Fibroblast of pulmonary artery (primary cell): ENCODE measurements at regions not wholly inside any gene's neighbourhood (a gene's known extent, or its start where the extent isn't known, plus 50 kb on each side); places are given as distances from the start of the nearest gene placed in this dataset.

Source experiments
- DNase-seq: peaks from one replicate; pipeline ENCODE4 v3.0.0-alpha.2; 2010; ENCODE audit warnings: low read depth
- H3K4me3 ChIP-seq: replicated peaks from 2 replicates; pipeline ENCODE4 v1.5.1; 2011; ENCODE audit warnings: low read depth, mild to moderate bottlenecking, control low read depth, low read length, moderate library complexity
- TF ChIP-seq, protein P1 (sequence below): IDR thresholded peaks from 2 replicates; pipeline ENCODE4 v1.5.1; 2011; ENCODE audit warnings: mild to moderate bottlenecking, control low read depth, low read length, inconsistent platforms; ENCODE audit errors: missing control alignments

- no peak for DNase-seq
- TF ChIP-seq, protein P1, sequence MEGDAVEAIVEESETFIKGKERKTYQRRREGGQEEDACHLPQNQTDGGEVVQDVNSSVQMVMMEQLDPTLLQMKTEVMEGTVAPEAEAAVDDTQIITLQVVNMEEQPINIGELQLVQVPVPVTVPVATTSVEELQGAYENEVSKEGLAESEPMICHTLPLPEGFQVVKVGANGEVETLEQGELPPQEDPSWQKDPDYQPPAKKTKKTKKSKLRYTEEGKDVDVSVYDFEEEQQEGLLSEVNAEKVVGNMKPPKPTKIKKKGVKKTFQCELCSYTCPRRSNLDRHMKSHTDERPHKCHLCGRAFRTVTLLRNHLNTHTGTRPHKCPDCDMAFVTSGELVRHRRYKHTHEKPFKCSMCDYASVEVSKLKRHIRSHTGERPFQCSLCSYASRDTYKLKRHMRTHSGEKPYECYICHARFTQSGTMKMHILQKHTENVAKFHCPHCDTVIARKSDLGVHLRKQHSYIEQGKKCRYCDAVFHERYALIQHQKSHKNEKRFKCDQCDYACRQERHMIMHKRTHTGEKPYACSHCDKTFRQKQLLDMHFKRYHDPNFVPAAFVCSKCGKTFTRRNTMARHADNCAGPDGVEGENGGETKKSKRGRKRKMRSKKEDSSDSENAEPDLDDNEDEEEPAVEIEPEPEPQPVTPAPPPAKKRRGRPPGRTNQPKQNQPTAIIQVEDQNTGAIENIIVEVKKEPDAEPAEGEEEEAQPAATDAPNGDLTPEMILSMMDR = no peak
- H3K4me3 ChIP-seq = no peak overlapping the region
These were observed 414.7 kb downstream of the LPIN1 start for GRCh38 chr2:12161085-12161484.

- no peak for DNase-seq
- TF ChIP-seq, protein P1 = no peak
- H3K4me3 ChIP-seq = no peak overlapping the region
These were observed 416.1 kb downstream of the LPIN1 start for GRCh38 chr2:12162269-12163247.

DNA sequence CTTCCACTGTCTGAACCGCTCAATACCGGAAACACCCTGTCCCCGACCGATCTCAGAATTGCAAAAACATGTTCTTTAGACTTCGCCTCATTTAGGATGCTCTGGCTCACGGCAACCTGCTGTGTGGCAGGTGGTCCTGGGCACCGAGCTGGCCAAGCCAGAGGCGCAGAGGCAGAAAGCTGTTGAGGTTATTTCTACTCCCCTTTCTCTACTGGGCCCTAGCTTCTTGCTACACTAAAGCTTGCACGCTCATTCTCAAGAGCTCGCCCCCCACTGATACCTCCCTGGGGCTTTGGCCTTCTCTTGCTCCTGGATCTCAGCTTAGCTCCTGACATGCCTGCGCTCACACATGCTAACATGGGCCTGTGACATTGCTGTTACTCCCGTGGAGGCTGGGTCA, 417.4 kb downstream of the LPIN1 start:
- no peak overlapping the region for H3K4me3 ChIP-seq
- TF ChIP-seq, protein P1 = no peak
- DNase-seq = no peak

GRCh38 chr2:12164689-12165088, 418.3 kb downstream of the LPIN1 start:
- TF ChIP-seq, protein P1 = no peak
- DNase-seq = no peak
- H3K4me3 ChIP-seq = no peak overlapping the region

DNA sequence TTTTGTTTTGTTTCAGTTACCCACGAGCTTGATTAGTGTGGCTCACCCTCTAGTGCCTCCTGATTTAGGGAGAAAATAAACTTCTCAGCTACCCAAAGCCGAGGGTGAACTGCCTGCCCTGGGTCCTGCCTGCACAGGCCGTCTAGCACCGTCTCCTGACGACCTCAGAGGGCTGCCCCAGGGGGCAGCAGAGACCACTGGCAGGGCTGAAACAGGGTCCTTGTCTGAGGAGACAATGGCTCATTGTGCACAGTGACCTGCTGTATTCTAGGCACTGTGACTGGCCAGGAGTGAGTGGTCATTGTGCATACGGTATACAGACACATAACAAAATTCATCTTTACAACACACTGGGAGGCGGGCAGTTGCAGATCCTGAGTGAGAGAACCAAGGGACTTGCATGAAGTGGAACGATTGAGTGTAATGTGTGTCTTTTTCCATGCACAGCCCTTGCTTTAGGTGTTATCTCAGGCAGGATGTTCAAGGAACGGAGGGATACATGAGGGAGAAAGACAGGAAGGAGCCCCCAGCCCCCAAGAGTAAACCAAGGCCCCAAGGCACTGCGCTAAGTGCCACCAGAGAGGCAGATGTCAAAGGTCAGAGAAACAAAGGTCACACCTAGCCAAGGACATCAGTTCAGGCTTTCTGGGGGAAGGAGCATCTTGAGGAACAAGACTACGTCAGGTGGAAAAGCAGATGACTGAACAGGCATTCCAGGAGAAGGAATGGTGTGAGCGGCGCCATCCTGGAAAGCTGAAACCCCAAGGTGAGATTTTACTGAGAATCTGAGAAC, 421.3 kb downstream of the LPIN1 start:
- TF ChIP-seq, protein P1 = no peak
- no peak for DNase-seq
- H3K4me3 ChIP-seq = no peak overlapping the region

DNA sequence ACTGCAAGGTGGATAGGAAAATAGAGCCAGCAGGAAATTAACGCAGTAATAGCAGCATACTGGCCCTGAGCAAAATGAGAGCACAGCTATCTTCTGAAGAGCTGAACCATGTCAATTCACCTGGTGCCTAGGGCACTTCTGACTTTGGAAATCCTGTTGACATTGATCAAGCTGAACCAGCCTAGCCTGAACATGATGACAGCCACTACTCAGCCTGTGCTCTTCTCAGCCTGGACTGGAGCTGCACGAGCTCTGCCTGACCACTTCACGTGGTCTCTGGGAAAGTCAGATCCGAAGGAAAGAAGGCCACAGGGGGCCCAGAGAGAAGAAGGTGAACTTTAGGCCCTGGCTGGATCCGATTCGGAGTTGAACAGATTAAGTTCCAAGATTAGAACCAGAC, 421.9 kb downstream of the LPIN1 start:
- TF ChIP-seq, protein P1 = no peak
- no peak for DNase-seq
- H3K4me3 ChIP-seq = no peak overlapping the region
